Left lung (tissue), 4 donors: ENCODE measurements at regions not wholly inside any gene's neighbourhood (a gene's known extent, or its start where the extent isn't known, plus 50 kb on each side); places are given as distances from the start of the nearest gene placed in this dataset.

Experiments
- ATAC-seq: fragments of 200-7000 bp; cut with Tn5 transposase; one replicate; pipeline ENCODE4 v1.9.1; 2020; ENCODE audit warnings: moderate library complexity
- DNase-seq, 4 donors: peaks; one replicate each; pipeline ENCODE4 v3.0.0-alpha.2; 2013 to 2020
- H3K27ac ChIP-seq, 2 donors: fragments of 200-600 bp; sonication (generic) in 1 of 2; one replicate each; pipeline versions ENCODE4 v1.5.0 to v1.8.0; 2020 to 2021
- H3K27me3 ChIP-seq, 2 donors: fragments of 200-600 bp; sonication (generic) in 1 of 2; one replicate each; pipeline versions ENCODE4 v1.5.0 to v1.8.0; 2020 to 2021
- H3K36me3 ChIP-seq, 2 donors: fragments of 200-600 bp; sonication (generic) in 1 of 2; one replicate each; pipeline versions ENCODE4 v1.5.0 to v1.8.0; 2020 to 2021
- H3K4me1 ChIP-seq, 2 donors: fragments of 200-600 bp; one replicate each; pipeline ENCODE4 v1.8.0; 2021
- H3K4me3 ChIP-seq, 2 donors: fragments of 200-600 bp; sonication (generic) in 1 of 2; one replicate each; pipeline versions ENCODE4 v1.5.0 to v1.8.0; 2020 to 2021; ENCODE audit warnings: mild to moderate bottlenecking in 1 of 2
- H3K9me3 ChIP-seq, 2 donors: fragments of 200-600 bp; sonication (generic) in 1 of 2; one replicate each; pipeline versions ENCODE4 v1.5.0 to v1.8.0; 2020 to 2021
- intact Hi-C, 2 donors: fragments of 100-400 bp; cut with DNase I; formaldehyde crosslinking; loops; one replicate each; pipeline versions ENCODE4 v1.11.2 to v1.14.2; 2022
- TF ChIP-seq, protein P1 (sequence below), 2 donors: fragments of 200-600 bp; sonication (generic) in 1 of 2; IDR thresholded peaks; one replicate each; pipeline versions ENCODE4 v1.5.0 to v1.8.0; 2021; ENCODE audit warnings: antibody characterized with exemption in 2 of 2
- donor health status: DM: no; HTN: yes; CAD: no.
- donor health status: DM: no; HTN: no; CAD: no.

DNA sequence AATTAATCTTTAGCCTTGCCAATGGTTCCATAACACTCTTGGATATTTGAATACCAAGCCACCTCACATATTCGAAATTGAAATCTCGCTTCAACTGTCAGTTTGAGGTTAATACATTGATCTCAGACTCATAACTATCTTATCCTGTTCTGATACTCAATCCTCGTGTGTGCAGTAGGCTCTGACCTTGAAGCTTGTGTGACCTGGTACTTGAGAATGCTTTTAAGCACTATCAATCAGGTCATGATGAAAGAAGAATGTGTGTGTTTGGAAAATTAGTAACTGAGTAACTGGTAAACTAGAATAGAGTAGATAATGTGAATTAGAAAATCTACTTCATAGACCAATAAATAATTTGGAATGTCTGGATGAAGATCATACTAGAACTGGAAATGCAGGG lies 1266.7 kb downstream of the MAT2B start:
- intact Hi-C loops = no loop called here
- no peaks in the 10 kb centered on the region for H3K36me3 ChIP-seq
- no peaks in the 10 kb centered on the region for H3K4me1 ChIP-seq
- no peak overlapping the region for H3K4me3 ChIP-seq
- no peaks in the 10 kb centered on the region for H3K9me3 ChIP-seq
- no peak overlapping the region for H3K27ac ChIP-seq
- TF ChIP-seq, protein P1, sequence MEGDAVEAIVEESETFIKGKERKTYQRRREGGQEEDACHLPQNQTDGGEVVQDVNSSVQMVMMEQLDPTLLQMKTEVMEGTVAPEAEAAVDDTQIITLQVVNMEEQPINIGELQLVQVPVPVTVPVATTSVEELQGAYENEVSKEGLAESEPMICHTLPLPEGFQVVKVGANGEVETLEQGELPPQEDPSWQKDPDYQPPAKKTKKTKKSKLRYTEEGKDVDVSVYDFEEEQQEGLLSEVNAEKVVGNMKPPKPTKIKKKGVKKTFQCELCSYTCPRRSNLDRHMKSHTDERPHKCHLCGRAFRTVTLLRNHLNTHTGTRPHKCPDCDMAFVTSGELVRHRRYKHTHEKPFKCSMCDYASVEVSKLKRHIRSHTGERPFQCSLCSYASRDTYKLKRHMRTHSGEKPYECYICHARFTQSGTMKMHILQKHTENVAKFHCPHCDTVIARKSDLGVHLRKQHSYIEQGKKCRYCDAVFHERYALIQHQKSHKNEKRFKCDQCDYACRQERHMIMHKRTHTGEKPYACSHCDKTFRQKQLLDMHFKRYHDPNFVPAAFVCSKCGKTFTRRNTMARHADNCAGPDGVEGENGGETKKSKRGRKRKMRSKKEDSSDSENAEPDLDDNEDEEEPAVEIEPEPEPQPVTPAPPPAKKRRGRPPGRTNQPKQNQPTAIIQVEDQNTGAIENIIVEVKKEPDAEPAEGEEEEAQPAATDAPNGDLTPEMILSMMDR (IDR thresholded peaks at IDR 0.05) = no peak
- no peak for DNase-seq
- ATAC-seq = no peak
- no peaks in the 10 kb centered on the region for H3K27me3 ChIP-seq

GRCh38 chr5:164784230-164784629 lies 1278.8 kb downstream of the MAT2B start:
- DNase-seq (no peak), ATAC-seq (no peak)
- no peaks in the 10 kb centered on the region for H3K36me3 ChIP-seq
- TF ChIP-seq, protein P1 (IDR thresholded peaks at IDR 0.05) = no peak
- intact Hi-C loops = no loop called here
- H3K4me1 ChIP-seq = no peaks in the 10 kb centered on the region
- H3K27me3 ChIP-seq = no peaks in the 10 kb centered on the region
- H3K4me3 ChIP-seq = no peak overlapping the region
- no peak overlapping the region for H3K27ac ChIP-seq
- H3K9me3 ChIP-seq = no peaks in the 10 kb centered on the region

- peaks cover 0 to 25% of the 10 kb centered on the region in 2 donors for H3K9me3 ChIP-seq
- H3K4me3 ChIP-seq = no peak overlapping the region
- DNase-seq (no peak), ATAC-seq (no peak)
- TF ChIP-seq, protein P1 (IDR thresholded peaks at IDR 0.05) = no peak
- no peaks in the 10 kb centered on the region for H3K36me3 ChIP-seq
- no peak overlapping the region for H3K27ac ChIP-seq
- intact Hi-C loops = no loop called here
- no peaks in the 10 kb centered on the region for H3K4me1 ChIP-seq
- no peaks in the 10 kb centered on the region for H3K27me3 ChIP-seq
Observed at GRCh38 chr5:164798110-164798509, 1292.7 kb downstream of the MAT2B start.

GRCh38 chr5:164799391-164799790 lies 1294.0 kb downstream of the MAT2B start:
- Histone ChIP-seq H3K4me1 (no peaks in the 10 kb centered on the region), H3K4me3 (no peak overlapping the region), H3K9me3 (peaks cover 0 to 25% of the 10 kb centered on the region in 2 donors), H3K27ac (no peak overlapping the region), H3K36me3 (no peaks in the 10 kb centered on the region), H3K27me3 (no peaks in the 10 kb centered on the region)
- DNase-seq (no peak), ATAC-seq (no peak)
- TF ChIP-seq, protein P1 (IDR thresholded peaks at IDR 0.05) = no peak
- intact Hi-C loops = no loop called here

DNA sequence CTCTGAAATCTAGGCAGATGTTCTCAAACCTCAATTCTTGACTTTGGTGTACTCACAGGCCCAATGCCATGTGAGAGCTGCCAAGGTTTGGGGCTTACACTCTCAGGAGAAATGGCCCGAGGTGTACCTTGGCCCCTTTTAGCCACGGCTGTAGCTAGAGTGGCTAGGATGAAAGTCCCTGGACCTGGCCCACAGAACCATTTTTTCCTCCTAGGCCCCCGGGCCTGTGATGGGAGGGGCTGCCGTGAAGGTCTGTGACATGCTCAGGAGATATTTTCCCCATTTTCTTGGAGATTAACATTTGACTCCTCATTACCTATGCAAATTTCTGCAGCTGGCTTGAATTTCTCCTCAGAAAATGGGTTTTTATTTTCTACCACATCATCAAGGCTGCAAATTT lies 1296.5 kb downstream of the MAT2B start:
- DNase-seq = no peak
- Histone ChIP-seq H3K9me3 (peaks cover 0 to 25% of the 10 kb centered on the region in 2 donors), H3K27ac (no peak overlapping the region), H3K36me3 (no peaks in the 10 kb centered on the region), H3K4me1 (no peaks in the 10 kb centered on the region), H3K4me3 (no peak overlapping the region), H3K27me3 (no peaks in the 10 kb centered on the region)
- TF ChIP-seq, protein P1 (IDR thresholded peaks at IDR 0.05) = no peak
- intact Hi-C loops = no loop called here
- no peak for ATAC-seq
